ENCODE measurements at regions not wholly inside any gene's neighbourhood (a gene's known extent, or its start where the extent isn't known, plus 50 kb on each side); places are given as distances from the start of the nearest gene placed in this dataset.
"Not testable (repeated sequence)": the region's sequence is repeated elsewhere in the genome, so short reads cannot be mapped to it uniquely, and the experiment has no call there.

- Histone ChIP-seq H3K36me3 (replicated peaks in 1 of 2; ENCODE audit: insufficient read depth in 1 of 2, low read depth in 2 of 2) (no peaks in the 10 kb centered on the region), H3K4me1 (no peaks in the 10 kb centered on the region), H3K4me3 (no peak overlapping the region), H3K27me3 (no peaks in the 10 kb centered on the region), H3K27ac (no peak overlapping the region), H3K9me3 (no peaks in the 10 kb centered on the region)
- DNase-seq (no peak), ATAC-seq (no peak)
- 70 to 76% methylated on average over 4 of the region's 4 CpGs for WGBS, 2 donors
- intact Hi-C loops (cut with DNase I), result no loop called here
- no peak for TF ChIP-seq CTCF (IDR thresholded peaks at IDR 0.05)
- TF ChIP-seq POLR2A (IDR thresholded peaks at IDR 0.05), result no peak
These were observed 361.3 kb upstream of the MTNR1B start for GRCh38 chr11:92607969-92608722.

- no peaks in the 10 kb centered on the region for H3K4me1 ChIP-seq
- no peaks in the 10 kb centered on the region for H3K36me3 ChIP-seq (replicated peaks in 1 of 2; ENCODE audit: insufficient read depth in 1 of 2, low read depth in 2 of 2)
- no peak overlapping the region for H3K27ac ChIP-seq
- WGBS, 2 donors, result 83 to 92% methylated on average over 4 of the region's 4 CpGs
- no peak for TF ChIP-seq CTCF (IDR thresholded peaks at IDR 0.05)
- TF ChIP-seq POLR2A (IDR thresholded peaks at IDR 0.05), result no peak
- ATAC-seq (no peak), DNase-seq (no peak)
- intact Hi-C loops (cut with DNase I), result no loop called here
- no peaks in the 10 kb centered on the region for H3K9me3 ChIP-seq
- H3K27me3 ChIP-seq, result no peaks in the 10 kb centered on the region
- H3K4me3 ChIP-seq, result no peak overlapping the region
These were observed 358.3 kb upstream of the MTNR1B start for GRCh38 chr11:92611157-92611556.

GRCh38 chr11:92618020-92618419, 351.4 kb upstream of the MTNR1B start:
- 73 to 86% methylated on average over 10 of the region's 10 CpGs for WGBS, 2 donors
- intact Hi-C loops (cut with DNase I); H3K4me1 ChIP-seq; H3K27ac ChIP-seq; H3K27me3 ChIP-seq; H3K4me3 ChIP-seq; H3K36me3 ChIP-seq (replicated peaks in 1 of 2; ENCODE audit: insufficient read depth in 1 of 2, low read depth in 2 of 2); ATAC-seq; H3K9me3 ChIP-seq; DNase-seq: not testable (repeated sequence)

- Histone ChIP-seq H3K36me3 (replicated peaks in 1 of 2; ENCODE audit: insufficient read depth in 1 of 2, low read depth in 2 of 2) (no peaks in the 10 kb centered on the region), H3K9me3 (no peaks in the 10 kb centered on the region), H3K27ac (no peak overlapping the region), H3K4me1 (no peaks in the 10 kb centered on the region), H3K27me3 (no peaks in the 10 kb centered on the region), H3K4me3 (no peak overlapping the region)
- DNase-seq (no peak), ATAC-seq (no peak)
- intact Hi-C loops (cut with DNase I), result no loop called here
- WGBS, 2 donors, result 68 to 71% methylated on average over 1 of the region's 1 CpG
- TF ChIP-seq CTCF (IDR thresholded peaks at IDR 0.05) (no peak), POLR2A (IDR thresholded peaks at IDR 0.05) (no peak)
These were observed 346.4 kb upstream of the MTNR1B start for GRCh38 chr11:92623055-92623454.

- intact Hi-C loops (cut with DNase I), result no loop called here
- no peak overlapping the region for H3K4me3 ChIP-seq
- no peaks in the 10 kb centered on the region for H3K27me3 ChIP-seq
- no peak for DNase-seq
- no peaks in the 10 kb centered on the region for H3K36me3 ChIP-seq (replicated peaks in 1 of 2; ENCODE audit: insufficient read depth in 1 of 2, low read depth in 2 of 2)
- H3K4me1 ChIP-seq, result no peaks in the 10 kb centered on the region
- TF ChIP-seq CTCF (IDR thresholded peaks at IDR 0.05) (no peak), POLR2A (IDR thresholded peaks at IDR 0.05) (no peak)
- H3K27ac ChIP-seq, result no peak overlapping the region
- no peaks in the 10 kb centered on the region for H3K9me3 ChIP-seq
- 43 to 67% methylated on average over 1 of the region's 1 CpG for WGBS, 2 donors
- ATAC-seq, result no peak
These were observed 343.6 kb upstream of the MTNR1B start for GRCh38 chr11:92625894-92626293.

Measured in body of pancreas (tissue), 4 donors.